ENCODE measurements at regions not wholly inside any gene's neighbourhood (a gene's known extent, or its start where the extent isn't known, plus 50 kb on each side); places are given as distances from the start of the nearest gene placed in this dataset.

GRCh38 chr5:16391858-16392649 lies 73.5 kb downstream of the ZNF622 start (continued):
- TF ChIP-seq CHD7 (IDR thresholded peaks at IDR 0.05; ENCODE audit: insufficient replicate concordance, low read length) (no peak), NRF1 (IDR thresholded peaks at IDR 0.05; ENCODE audit: low read depth, low read length) (no peak), SAP30 (IDR thresholded peaks at IDR 0.05; ENCODE audit: insufficient read depth, insufficient replicate concordance, low read length) (no peak), YY1 (IDR thresholded peaks at IDR 0.05; ENCODE audit: low read depth, low read length) (no peak), KDM5A (IDR thresholded peaks at IDR 0.05; ENCODE audit: low read length) (no peak)
